ENCODE measurements at regions not wholly inside any gene's neighbourhood (a gene's known extent, or its start where the extent isn't known, plus 50 kb on each side); places are given as distances from the start of the nearest gene placed in this dataset.

- TF ChIP-seq SNAI2 (CRISPR knock-in tag; IDR thresholded peaks at IDR 0.05) (no peak), ZFP30 (CRISPR knock-in tag; IDR thresholded peaks at IDR 0.05) (no peak), ZNF565 (CRISPR knock-in tag; conservative IDR thresholded peaks at IDR 0.05; ENCODE audit: low read depth) (no peak), ISL1 (CRISPR knock-in tag; IDR thresholded peaks at IDR 0.05) (no peak), TOX (CRISPR knock-in tag; IDR thresholded peaks at IDR 0.05; ENCODE audit: borderline replicate concordance) (no peak), ZNF70 (CRISPR knock-in tag; IDR thresholded peaks at IDR 0.05) (no peak), GLIS3 (CRISPR knock-in tag; IDR thresholded peaks at IDR 0.05) (no peak)
Measured at GRCh38 chr10:81040940-81041339, 503.2 kb downstream of the SH2D4B start (continued).

- TF ChIP-seq OSR1 (CRISPR knock-in tag; IDR thresholded peaks at IDR 0.05): no peak
- TF ChIP-seq CSRNP3 (CRISPR knock-in tag; IDR thresholded peaks at IDR 0.05): no peak
- no peak for TF ChIP-seq ZFP3 (CRISPR knock-in tag; IDR thresholded peaks at IDR 0.05)
- TF ChIP-seq PATZ1 (CRISPR knock-in tag; IDR thresholded peaks at IDR 0.05; ENCODE audit: borderline replicate concordance): no peak
- TF ChIP-seq GLIS3 (CRISPR knock-in tag; IDR thresholded peaks at IDR 0.05): no peak
- TF ChIP-seq ZFP30 (CRISPR knock-in tag; IDR thresholded peaks at IDR 0.05): no peak
- no peak for TF ChIP-seq BACH2 (CRISPR knock-in tag; IDR thresholded peaks at IDR 0.05; ENCODE audit: borderline replicate concordance)
- TF ChIP-seq TOX (CRISPR knock-in tag; IDR thresholded peaks at IDR 0.05; ENCODE audit: borderline replicate concordance): no peak
- TF ChIP-seq ZC3H10 (CRISPR knock-in tag; IDR thresholded peaks at IDR 0.05): no peak
- no peak for TF ChIP-seq SNAI2 (CRISPR knock-in tag; IDR thresholded peaks at IDR 0.05)
- TF ChIP-seq ZNF565 (CRISPR knock-in tag; conservative IDR thresholded peaks at IDR 0.05; ENCODE audit: low read depth): no peak
- TF ChIP-seq CREB5 (CRISPR knock-in tag; IDR thresholded peaks at IDR 0.05; ENCODE audit: low read depth): no peak
- TF ChIP-seq TCF4 (CRISPR knock-in tag; IDR thresholded peaks at IDR 0.05; ENCODE audit: borderline replicate concordance): no peak
- no peak for TF ChIP-seq PPARA (CRISPR knock-in tag; IDR thresholded peaks at IDR 0.05; ENCODE audit: borderline replicate concordance)
- TF ChIP-seq ESRRG (CRISPR knock-in tag; IDR thresholded peaks at IDR 0.05): no peak
- no peak for TF ChIP-seq POU6F1 (CRISPR knock-in tag; IDR thresholded peaks at IDR 0.05; ENCODE audit: borderline replicate concordance, low read depth)
- no peak for TF ChIP-seq RARB (CRISPR knock-in tag; IDR thresholded peaks at IDR 0.05)
- TF ChIP-seq ARNTL (CRISPR knock-in tag; IDR thresholded peaks at IDR 0.05; ENCODE audit: borderline replicate concordance, low read depth): no peak
- no peak for TF ChIP-seq ZNF70 (CRISPR knock-in tag; IDR thresholded peaks at IDR 0.05)
- ATAC-seq: no peak
Measured at GRCh38 chr10:81042647-81043046, 504.9 kb downstream of the SH2D4B start.

- TF ChIP-seq ZNF565 (CRISPR knock-in tag; conservative IDR thresholded peaks at IDR 0.05; ENCODE audit: low read depth) (no peak), POU6F1 (CRISPR knock-in tag; IDR thresholded peaks at IDR 0.05; ENCODE audit: borderline replicate concordance, low read depth) (no peak), TCF4 (CRISPR knock-in tag; IDR thresholded peaks at IDR 0.05; ENCODE audit: borderline replicate concordance) (no peak), PPARA (CRISPR knock-in tag; IDR thresholded peaks at IDR 0.05; ENCODE audit: borderline replicate concordance) (no peak), ZNF8 (CRISPR knock-in tag; IDR thresholded peaks at IDR 0.05) (no peak), CREB5 (CRISPR knock-in tag; IDR thresholded peaks at IDR 0.05; ENCODE audit: low read depth) (no peak), ESRRG (CRISPR knock-in tag; IDR thresholded peaks at IDR 0.05) (no peak), RARB (CRISPR knock-in tag; IDR thresholded peaks at IDR 0.05) (no peak)
- ATAC-seq: no peak
Measured at GRCh38 chr10:81065474-81065873, 527.8 kb downstream of the SH2D4B start.
